ENCODE measurements at regions not wholly inside any gene's neighbourhood (a gene's known extent, or its start where the extent isn't known, plus 50 kb on each side); places are given as distances from the start of the nearest gene placed in this dataset.
"Not testable (repeated sequence)": the region's sequence is repeated elsewhere in the genome, so short reads cannot be mapped to it uniquely, and the experiment has no call there.

DNA sequence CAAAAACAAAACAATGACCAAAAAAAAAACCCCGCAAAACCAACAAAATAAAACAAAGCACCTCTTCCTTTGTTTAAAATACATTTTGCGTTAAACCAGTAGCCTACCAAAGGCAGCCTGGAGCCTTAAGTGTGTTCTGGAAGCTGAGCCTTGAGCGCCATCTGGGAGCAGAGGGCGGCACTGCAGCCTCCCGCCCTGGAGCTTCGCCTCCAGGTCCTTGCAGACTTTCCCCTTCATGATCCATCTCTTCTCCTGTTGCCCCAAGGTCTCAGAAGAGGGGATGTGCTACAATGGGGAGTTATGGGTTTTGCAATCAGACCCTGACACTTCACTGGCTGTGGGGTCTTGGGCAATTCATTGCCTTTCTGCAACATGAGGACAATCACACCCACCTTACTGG is 204.9 kb downstream of the NPIPA8 start:
- H3K4ac ChIP-seq (ENCODE audit: low read length); H2BK15ac ChIP-seq (ENCODE audit: low read length); H2BK120ac ChIP-seq (ENCODE audit: low read depth, low read length); H3K9ac ChIP-seq (ENCODE audit: low read depth, low read length, poor library complexity); H3K9me3 ChIP-seq (replicated peaks in 1 of 2; ENCODE audit: control insufficient read depth in 2 of 2, insufficient read depth in 1 of 2, low read depth in 1 of 2, low read length in 2 of 2); H3K18ac ChIP-seq (ENCODE audit: low read length); H3K27me3 ChIP-seq (ENCODE audit: control insufficient read depth in 3 of 3, insufficient read depth in 3 of 3, low read depth in 1 of 3, low read length in 3 of 3); H3K23ac ChIP-seq (ENCODE audit: low read depth, low read length, poor library complexity); H2AK5ac ChIP-seq (ENCODE audit: low read depth, low read length); H4K91ac ChIP-seq (ENCODE audit: low read depth, low read length, poor library complexity); DNase-seq (ENCODE audit: low spot score); H3K79me1 ChIP-seq (ENCODE audit: low read depth, low read length); H3K4me3 ChIP-seq (ENCODE audit: low read length in 2 of 2); H3K4me2 ChIP-seq (ENCODE audit: insufficient read depth, low read length, poor library complexity, severe bottlenecking); H4K8ac ChIP-seq (ENCODE audit: low read depth, low read length); H3K14ac ChIP-seq (ENCODE audit: low read length); H3K36me3 ChIP-seq (replicated peaks in 1 of 2; ENCODE audit: control insufficient read depth in 2 of 2, insufficient read depth in 2 of 2, low read length in 2 of 2); H2AFZ ChIP-seq (ENCODE audit: low read length); H2BK12ac ChIP-seq (ENCODE audit: low read length); H2BK5ac ChIP-seq (ENCODE audit: low read length); H3K27ac ChIP-seq (replicated peaks; ENCODE audit: low read length); H3K4me1 ChIP-seq (ENCODE audit: control insufficient read depth in 2 of 2, insufficient read depth in 1 of 2, low read depth in 1 of 2, low read length in 2 of 2): not testable (repeated sequence)
- no CpG with 5 or more reads among the region's 6 CpGs for WGBS, 2 donors (ENCODE audit: extremely low coverage in 2 of 2, insufficient read length in 2 of 2, insufficient replicate concordance in 1 of 2)

DNA sequence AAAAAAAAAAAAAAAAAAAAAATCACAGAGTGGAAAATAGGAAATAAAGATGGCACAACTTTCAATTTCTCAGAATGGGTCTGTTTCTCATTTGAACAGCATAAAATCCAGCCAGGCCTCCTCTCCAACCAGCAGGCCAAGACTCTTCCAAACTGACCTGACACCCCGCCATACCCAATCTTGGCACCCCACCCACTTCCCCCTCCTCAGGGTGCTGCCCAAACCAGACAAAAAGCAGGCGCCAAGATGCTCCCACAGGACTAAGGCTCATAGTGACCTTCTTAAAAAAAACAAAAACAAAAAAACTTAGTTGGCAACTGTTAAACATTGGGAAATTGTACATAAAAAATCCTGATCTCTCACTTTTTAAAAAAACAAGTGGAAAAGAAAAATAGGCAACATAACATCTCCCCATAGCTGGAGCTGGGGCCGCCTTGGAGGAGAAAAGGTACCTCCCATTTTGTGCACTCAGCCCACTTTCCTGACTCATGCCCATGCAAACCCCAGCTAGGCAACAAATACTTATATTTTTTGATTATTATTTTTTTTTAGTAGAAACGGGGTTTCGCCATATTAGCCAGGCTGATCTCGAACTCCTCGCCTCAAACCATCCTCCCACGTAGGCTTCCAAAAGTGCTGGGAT is 205.9 kb downstream of the NPIPA8 start:
- H3K27ac ChIP-seq (replicated peaks; ENCODE audit: low read length): not testable (repeated sequence)

DNA sequence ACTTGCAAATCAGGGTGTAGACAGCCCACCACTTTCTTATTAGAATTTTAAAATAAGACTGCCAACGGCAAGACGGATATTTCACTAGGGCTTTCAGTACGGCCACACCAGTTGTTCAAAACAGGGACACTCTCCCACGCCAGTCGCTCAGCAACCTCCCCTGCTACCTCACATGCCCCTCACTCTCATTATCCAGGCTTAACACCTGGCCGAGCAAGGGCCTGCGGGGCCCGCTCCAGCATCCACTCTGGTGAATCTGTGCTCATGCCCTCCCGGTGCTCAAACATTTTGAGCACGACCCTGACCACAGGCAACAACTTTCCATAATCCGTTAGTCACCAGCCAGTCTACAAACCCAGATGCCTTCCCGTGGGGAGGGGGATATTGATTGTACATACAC is 209.5 kb downstream of the NPIPA8 start:
- not testable (repeated sequence) for H4K91ac ChIP-seq (ENCODE audit: low read depth, low read length, poor library complexity); H3K27ac ChIP-seq (replicated peaks; ENCODE audit: low read length); H3K36me3 ChIP-seq (replicated peaks in 1 of 2; ENCODE audit: control insufficient read depth in 2 of 2, insufficient read depth in 2 of 2, low read length in 2 of 2); H3K23ac ChIP-seq (ENCODE audit: low read depth, low read length, poor library complexity); H2AFZ ChIP-seq (ENCODE audit: low read length); H3K27me3 ChIP-seq (ENCODE audit: control insufficient read depth in 3 of 3, insufficient read depth in 3 of 3, low read depth in 1 of 3, low read length in 3 of 3); H3K18ac ChIP-seq (ENCODE audit: low read length); H2BK120ac ChIP-seq (ENCODE audit: low read depth, low read length); H2BK5ac ChIP-seq (ENCODE audit: low read length); H3K4me2 ChIP-seq (ENCODE audit: insufficient read depth, low read length, poor library complexity, severe bottlenecking); DNase-seq (ENCODE audit: low spot score); H3K14ac ChIP-seq (ENCODE audit: low read length); H3K4me1 ChIP-seq (ENCODE audit: control insufficient read depth in 2 of 2, insufficient read depth in 1 of 2, low read depth in 1 of 2, low read length in 2 of 2); H4K8ac ChIP-seq (ENCODE audit: low read depth, low read length); H2BK15ac ChIP-seq (ENCODE audit: low read length); H3K4me3 ChIP-seq (ENCODE audit: low read length in 2 of 2); H3K9ac ChIP-seq (ENCODE audit: low read depth, low read length, poor library complexity); H3K9me3 ChIP-seq (replicated peaks in 1 of 2; ENCODE audit: control insufficient read depth in 2 of 2, insufficient read depth in 1 of 2, low read depth in 1 of 2, low read length in 2 of 2); H3K79me1 ChIP-seq (ENCODE audit: low read depth, low read length); H2BK12ac ChIP-seq (ENCODE audit: low read length); H3K4ac ChIP-seq (ENCODE audit: low read length); H2AK5ac ChIP-seq (ENCODE audit: low read depth, low read length)
- no CpG with 5 or more reads among the region's 12 CpGs for WGBS, 2 donors (ENCODE audit: extremely low coverage in 2 of 2, insufficient read length in 2 of 2, insufficient replicate concordance in 1 of 2)

More for the DNA sequence above, 205.9 kb downstream of the NPIPA8 start:
- H3K18ac ChIP-seq (ENCODE audit: low read length); DNase-seq (ENCODE audit: low spot score); H3K4me2 ChIP-seq (ENCODE audit: insufficient read depth, low read length, poor library complexity, severe bottlenecking); H2BK15ac ChIP-seq (ENCODE audit: low read length); H3K79me1 ChIP-seq (ENCODE audit: low read depth, low read length); H3K9ac ChIP-seq (ENCODE audit: low read depth, low read length, poor library complexity); H2AFZ ChIP-seq (ENCODE audit: low read length); H3K23ac ChIP-seq (ENCODE audit: low read depth, low read length, poor library complexity); H3K27me3 ChIP-seq (ENCODE audit: control insufficient read depth in 3 of 3, insufficient read depth in 3 of 3, low read depth in 1 of 3, low read length in 3 of 3); H3K4me1 ChIP-seq (ENCODE audit: control insufficient read depth in 2 of 2, insufficient read depth in 1 of 2, low read depth in 1 of 2, low read length in 2 of 2); H3K9me3 ChIP-seq (replicated peaks in 1 of 2; ENCODE audit: control insufficient read depth in 2 of 2, insufficient read depth in 1 of 2, low read depth in 1 of 2, low read length in 2 of 2); H3K4ac ChIP-seq (ENCODE audit: low read length); H2BK120ac ChIP-seq (ENCODE audit: low read depth, low read length); H4K91ac ChIP-seq (ENCODE audit: low read depth, low read length, poor library complexity); H2BK5ac ChIP-seq (ENCODE audit: low read length); H3K14ac ChIP-seq (ENCODE audit: low read length); H3K4me3 ChIP-seq (ENCODE audit: low read length in 2 of 2); H2AK5ac ChIP-seq (ENCODE audit: low read depth, low read length); H4K8ac ChIP-seq (ENCODE audit: low read depth, low read length); H3K36me3 ChIP-seq (replicated peaks in 1 of 2; ENCODE audit: control insufficient read depth in 2 of 2, insufficient read depth in 2 of 2, low read length in 2 of 2); H2BK12ac ChIP-seq (ENCODE audit: low read length): not testable (repeated sequence)
- WGBS, 2 donors (ENCODE audit: extremely low coverage in 2 of 2, insufficient read length in 2 of 2, insufficient replicate concordance in 1 of 2): no CpG with 5 or more reads among the region's 8 CpGs

DNA sequence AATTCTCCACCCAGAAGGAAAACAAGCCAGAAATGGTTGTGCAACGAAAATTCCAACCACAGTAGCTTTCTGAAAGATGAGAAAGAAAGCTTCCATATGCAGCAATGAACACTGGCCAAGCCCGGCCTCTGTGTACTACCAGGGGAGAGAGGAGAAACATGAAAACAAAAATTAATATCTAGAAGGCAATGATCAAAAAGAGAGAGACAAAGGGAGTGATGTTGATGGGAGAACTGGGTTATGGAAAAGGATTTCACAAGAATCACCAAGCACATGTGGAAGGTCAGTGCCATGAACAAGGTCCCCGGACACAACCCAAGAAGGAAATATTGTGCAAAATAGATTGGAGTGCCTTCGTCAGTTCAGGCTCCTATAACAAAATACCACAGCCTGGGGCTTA is 217.4 kb downstream of the NPIPA8 start:
- not testable (repeated sequence) for H3K9ac ChIP-seq (ENCODE audit: low read depth, low read length, poor library complexity); H3K4me1 ChIP-seq (ENCODE audit: control insufficient read depth in 2 of 2, insufficient read depth in 1 of 2, low read depth in 1 of 2, low read length in 2 of 2); H3K27ac ChIP-seq (replicated peaks; ENCODE audit: low read length); H3K4me2 ChIP-seq (ENCODE audit: insufficient read depth, low read length, poor library complexity, severe bottlenecking); H4K8ac ChIP-seq (ENCODE audit: low read depth, low read length); H4K91ac ChIP-seq (ENCODE audit: low read depth, low read length, poor library complexity); H3K36me3 ChIP-seq (replicated peaks in 1 of 2; ENCODE audit: control insufficient read depth in 2 of 2, insufficient read depth in 2 of 2, low read length in 2 of 2); H3K27me3 ChIP-seq (ENCODE audit: control insufficient read depth in 3 of 3, insufficient read depth in 3 of 3, low read depth in 1 of 3, low read length in 3 of 3); H3K23ac ChIP-seq (ENCODE audit: low read depth, low read length, poor library complexity); H3K4ac ChIP-seq (ENCODE audit: low read length); H3K14ac ChIP-seq (ENCODE audit: low read length); H3K9me3 ChIP-seq (replicated peaks in 1 of 2; ENCODE audit: control insufficient read depth in 2 of 2, insufficient read depth in 1 of 2, low read depth in 1 of 2, low read length in 2 of 2); H3K4me3 ChIP-seq (ENCODE audit: low read length in 2 of 2); H2BK120ac ChIP-seq (ENCODE audit: low read depth, low read length); DNase-seq (ENCODE audit: low spot score); H3K18ac ChIP-seq (ENCODE audit: low read length); H2AFZ ChIP-seq (ENCODE audit: low read length); H2AK5ac ChIP-seq (ENCODE audit: low read depth, low read length); H2BK5ac ChIP-seq (ENCODE audit: low read length); H3K79me1 ChIP-seq (ENCODE audit: low read depth, low read length); H2BK15ac ChIP-seq (ENCODE audit: low read length); H2BK12ac ChIP-seq (ENCODE audit: low read length)
- no CpG with 5 or more reads among the region's 4 CpGs for WGBS, 2 donors (ENCODE audit: extremely low coverage in 2 of 2, insufficient read length in 2 of 2, insufficient replicate concordance in 1 of 2)

Measured in neuronal stem cell (in vitro differentiated cells).